ENCODE measurements at regions not wholly inside any gene's neighbourhood (a gene's known extent, or its start where the extent isn't known, plus 50 kb on each side); places are given as distances from the start of the nearest gene placed in this dataset.
A peak's percentile ranks its signal among the peaks of the same experiment; 100 is the strongest.

- TF ChIP-seq NFIB (CRISPR knock-in tag; IDR thresholded peaks at IDR 0.05; ENCODE audit: borderline replicate concordance) (no peak), FLYWCH1 (CRISPR knock-in tag; IDR thresholded peaks at IDR 0.05) (no peak), GATA4 (IDR thresholded peaks at IDR 0.05; ENCODE audit: borderline replicate concordance, low read depth) (peak; percentile 94), BORCS8-MEF2B (CRISPR knock-in tag; IDR thresholded peaks at IDR 0.05) (no peak), ZFY (CRISPR knock-in tag; IDR thresholded peaks at IDR 0.05) (no peak; the same call in 1 of the 2 replicates), ZNF343 (CRISPR knock-in tag; IDR thresholded peaks at IDR 0.05) (no peak), USF2 (IDR thresholded peaks at IDR 0.05; ENCODE audit: low read depth, low read length) (no peak), USF2 (CRISPR knock-in tag; IDR thresholded peaks at IDR 0.05; ENCODE audit: borderline replicate concordance) (no peak), MLLT10 (CRISPR knock-in tag; IDR thresholded peaks at IDR 0.05) (no peak), ZFP36L2 (CRISPR knock-in tag; IDR thresholded peaks at IDR 0.05) (no peak), REL (CRISPR knock-in tag; conservative IDR thresholded peaks at IDR 0.05) (no peak), ZNF614 (CRISPR knock-in tag; IDR thresholded peaks at IDR 0.05; ENCODE audit: borderline replicate concordance) (no peak), ZNF7 (CRISPR knock-in tag; IDR thresholded peaks at IDR 0.05) (no peak), MXD1 (CRISPR knock-in tag; IDR thresholded peaks at IDR 0.05) (no peak), CBX5 (CRISPR knock-in tag; IDR thresholded peaks at IDR 0.05; ENCODE audit: borderline replicate concordance) (no peak), ZNF710 (CRISPR knock-in tag; IDR thresholded peaks at IDR 0.05; ENCODE audit: borderline replicate concordance) (no peak), DMTF1 (CRISPR knock-in tag; IDR thresholded peaks at IDR 0.05) (no peak), ZNF788 (CRISPR knock-in tag; IDR thresholded peaks at IDR 0.05; ENCODE audit: borderline replicate concordance) (peak; percentile 36; the same call in 1 of the 2 replicates), ZNF512B (CRISPR knock-in tag; IDR thresholded peaks at IDR 0.05; ENCODE audit: borderline replicate concordance) (no peak), DDIT3 (CRISPR knock-in tag; IDR thresholded peaks at IDR 0.05) (no peak)
Measured at GRCh38 chr11:116424615-116425261, 348.0 kb downstream of the BUD13 start (continued).

Measured in HepG2 (cell line).